Bronchial epithelial cell (primary cell): ENCODE measurements at regions not wholly inside any gene's neighbourhood (a gene's known extent, or its start where the extent isn't known, plus 50 kb on each side); places are given as distances from the start of the nearest gene placed in this dataset.

ENCODE experiments used
- DNase-seq: peaks from one replicate; pipeline ENCODE4 v3.0.0-alpha.2; 2010; ENCODE audit warnings: low read depth
- FAIRE-seq: peaks from 2 replicates; lab custom pipeline; 2011; peaks lifted over from hg19 to GRCh38; lab: Jason Lieb, UNC
- H3K27me3 ChIP-seq: 2 replicates; pipeline ENCODE4 v1.5.1; 2011; ENCODE audit warnings: low read length; ENCODE audit not compliant: control insufficient read depth, insufficient read depth
- H3K36me3 ChIP-seq: 2 replicates; pipeline ENCODE4 v1.5.1; 2011; ENCODE audit warnings: low read length; ENCODE audit not compliant: control insufficient read depth, insufficient read depth
- H3K4me3 ChIP-seq: 2 replicates; pipeline ENCODE4 v1.5.1; 2011; ENCODE audit warnings: mild to moderate bottlenecking, low read depth, low read length, control low read depth
- CTCF ChIP-seq: IDR thresholded peaks from 2 replicates; pipeline ENCODE4 v1.5.1; 2011; ENCODE audit warnings: mild to moderate bottlenecking, moderate library complexity, low read length, control low read depth, inconsistent platforms; ENCODE audit not compliant: insufficient read depth, severe bottlenecking

GRCh38 chr20:24283186-24283585, 186.2 kb upstream of the SYNDIG1 start:
- TF ChIP-seq CTCF: no peak
- H3K4me3 ChIP-seq: no peak overlapping the region
- DNase-seq (no peak), FAIRE-seq (no peak)
- H3K36me3 ChIP-seq: no peaks in the 10 kb centered on the region
- H3K27me3 ChIP-seq: no peaks in the 10 kb centered on the region

DNA sequence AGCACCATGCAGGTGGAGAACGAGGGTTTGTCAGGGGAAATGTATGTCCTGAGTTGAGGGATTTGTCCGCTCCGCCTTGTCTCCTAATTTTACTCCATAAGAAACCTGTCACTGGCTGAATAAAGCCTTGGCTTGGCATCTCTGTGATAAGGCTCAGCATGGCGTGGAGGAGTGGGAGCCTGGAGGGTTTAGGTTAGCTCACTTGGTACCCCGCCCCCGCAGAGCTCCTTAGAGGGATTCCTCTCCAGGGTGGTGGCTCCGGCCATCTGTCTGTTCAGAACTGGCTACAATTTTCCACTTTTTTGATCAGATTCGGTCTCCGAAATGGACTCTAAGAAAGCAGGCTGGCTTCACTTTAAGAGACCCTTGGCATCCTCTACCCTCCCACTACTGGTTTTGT, 192.2 kb upstream of the SYNDIG1 start:
- FAIRE-seq (no peak), DNase-seq (no peak)
- H3K27me3 ChIP-seq: no peaks in the 10 kb centered on the region
- TF ChIP-seq CTCF: no peak
- H3K4me3 ChIP-seq: no peak overlapping the region
- no peaks in the 10 kb centered on the region for H3K36me3 ChIP-seq

DNA sequence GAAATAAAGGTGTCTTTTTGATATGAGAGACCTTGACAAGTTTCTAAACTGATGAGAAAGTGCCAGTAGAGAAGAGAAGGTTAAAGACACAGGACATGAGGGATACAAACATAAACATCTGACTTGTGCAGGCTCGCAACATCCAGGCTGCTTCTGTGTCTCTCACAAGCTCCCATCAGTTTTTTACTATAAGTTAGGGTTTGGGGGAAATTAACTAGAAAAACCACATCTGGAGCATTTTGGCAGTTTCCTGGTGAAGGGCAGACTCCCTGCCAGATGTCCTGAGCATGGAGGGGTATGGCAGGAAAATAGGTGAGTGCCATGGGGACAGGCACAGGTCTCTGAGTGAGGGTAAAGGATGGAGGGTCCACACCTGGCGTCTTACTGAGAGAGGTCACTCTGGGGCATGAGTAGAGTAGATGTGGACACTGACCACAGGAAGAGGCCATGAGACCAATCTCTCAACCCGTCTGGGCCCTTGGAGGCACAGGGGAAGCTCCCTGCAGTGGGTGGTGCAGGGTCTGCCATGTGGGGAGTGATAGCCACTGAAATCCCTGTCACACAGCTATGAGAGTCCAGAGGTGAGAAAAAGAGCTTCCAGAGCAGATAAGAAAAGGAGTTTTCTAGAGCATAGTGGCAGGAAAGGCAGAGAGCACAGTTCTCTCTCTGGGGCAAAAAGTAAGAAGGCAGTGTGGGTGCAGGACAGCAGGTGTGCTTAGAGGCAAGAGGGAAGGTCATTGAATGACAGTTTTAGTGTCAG, 193.3 kb upstream of the SYNDIG1 start:
- TF ChIP-seq CTCF: no peak
- no peaks in the 10 kb centered on the region for H3K27me3 ChIP-seq
- H3K4me3 ChIP-seq: no peak overlapping the region
- FAIRE-seq (peak; percentile 13), DNase-seq (no peak)
- no peaks in the 10 kb centered on the region for H3K36me3 ChIP-seq

DNA sequence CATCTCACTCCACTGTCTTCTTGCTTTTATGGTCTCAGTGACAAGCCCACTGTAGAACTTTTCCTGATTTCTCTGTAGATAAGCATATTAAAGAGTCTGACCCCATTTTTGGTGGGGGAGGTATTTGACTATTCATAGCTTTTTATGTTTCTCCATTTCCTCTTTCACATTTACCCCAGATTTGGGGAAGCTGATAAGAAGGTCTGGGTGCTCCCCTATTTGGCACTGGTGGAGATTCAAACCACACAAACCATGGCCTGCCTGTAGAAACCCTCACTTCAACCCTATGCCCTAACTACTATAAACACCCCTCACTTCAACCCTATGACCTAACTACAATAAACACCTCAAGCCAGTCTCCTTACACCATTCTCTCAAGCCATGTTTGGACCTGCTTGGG, 196.2 kb upstream of the SYNDIG1 start:
- FAIRE-seq (no peak), DNase-seq (no peak)
- no peak overlapping the region for H3K4me3 ChIP-seq
- no peaks in the 10 kb centered on the region for H3K27me3 ChIP-seq
- TF ChIP-seq CTCF: no peak
- H3K36me3 ChIP-seq: no peaks in the 10 kb centered on the region

DNA sequence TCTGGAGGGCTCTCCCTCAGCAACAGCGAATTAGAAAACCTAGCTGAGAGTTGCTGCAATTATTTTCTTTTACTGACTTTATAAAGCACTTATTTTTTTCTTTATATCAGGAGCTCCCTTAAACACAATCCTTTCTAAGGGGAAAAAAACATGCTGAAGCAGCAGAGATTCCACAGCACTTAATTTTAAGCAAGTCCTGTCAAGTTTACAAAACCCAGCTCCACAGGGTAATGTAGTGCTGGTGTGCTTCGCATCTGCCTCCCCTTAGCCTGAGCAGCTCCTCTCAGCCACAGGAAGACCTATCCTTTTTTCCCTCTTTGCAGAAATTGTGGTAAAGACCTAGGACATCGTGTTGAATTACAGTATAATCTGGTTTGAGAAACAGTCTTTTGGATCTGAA, 208.1 kb upstream of the SYNDIG1 start:
- Histone ChIP-seq H3K4me3 (no peak overlapping the region), H3K27me3 (no peaks in the 10 kb centered on the region), H3K36me3 (no peaks in the 10 kb centered on the region)
- DNase-seq (no peak), FAIRE-seq (no peak)
- no peak for TF ChIP-seq CTCF

DNA sequence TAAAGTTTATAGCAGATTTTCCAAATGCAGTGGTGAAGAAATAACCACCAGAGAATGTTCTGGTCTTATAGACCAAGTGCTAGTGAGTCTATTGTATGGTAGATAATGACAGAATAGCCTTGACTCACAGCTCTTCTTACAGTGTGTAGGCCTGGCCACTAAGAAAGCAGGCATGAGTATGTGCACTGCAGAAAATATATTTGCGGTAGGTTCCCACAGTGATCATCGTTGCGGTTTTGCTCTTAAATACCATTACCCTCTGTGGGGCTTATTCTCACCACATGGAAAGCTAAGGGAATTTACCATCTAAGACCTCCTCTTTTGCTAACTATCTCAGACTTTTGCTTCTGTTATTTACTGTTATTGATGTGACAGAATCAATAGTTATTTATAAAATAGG, 212.3 kb upstream of the SYNDIG1 start:
- Histone ChIP-seq H3K27me3 (no peaks in the 10 kb centered on the region), H3K36me3 (no peaks in the 10 kb centered on the region), H3K4me3 (no peak overlapping the region)
- DNase-seq (no peak), FAIRE-seq (no peak)
- TF ChIP-seq CTCF: no peak
